Hematopoietic multipotent progenitor cell treated with erythropoietin and hydrocortisone succinate and interleukin-3 and kit ligand, for 4 days (in vitro differentiated cells): ENCODE measurements at regions not wholly inside any gene's neighbourhood (a gene's known extent, or its start where the extent isn't known, plus 50 kb on each side); places are given as distances from the start of the nearest gene placed in this dataset.

Experiments
- DNase-seq: peaks from one replicate; pipeline ENCODE4 v3.0.0-alpha.2; 2015

- DNase-seq: no peak
These were observed 635.9 kb upstream of the SUCLG2 start for GRCh38 chr3:68290333-68290732.

GRCh38 chr3:68288085-68288484, 633.7 kb upstream of the SUCLG2 start:
- DNase-seq: no peak

- DNase-seq: no peak
These were observed 632.7 kb upstream of the SUCLG2 start for GRCh38 chr3:68287101-68287500.

DNA sequence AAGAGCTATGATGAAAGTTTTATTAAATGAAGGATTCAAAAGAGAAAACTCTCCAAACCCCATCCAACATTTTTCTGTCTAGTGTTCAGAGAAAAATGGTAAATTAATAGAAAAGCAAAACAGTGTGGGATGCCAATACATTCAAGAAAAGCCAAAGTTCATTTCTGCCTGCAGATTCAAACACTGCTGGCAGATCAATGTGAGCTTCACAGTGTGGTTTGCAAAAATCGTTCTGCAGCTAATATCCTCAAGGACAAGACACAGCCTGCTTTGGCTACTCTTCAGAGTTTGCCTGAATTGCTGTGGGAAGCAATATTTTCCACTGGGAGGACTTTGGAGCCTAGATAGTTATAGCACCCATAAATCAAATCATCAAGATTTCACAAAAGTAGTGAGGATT, 619.9 kb upstream of the SUCLG2 start:
- DNase-seq: no peak

- DNase-seq: no peak
These were observed 616.7 kb upstream of the SUCLG2 start for GRCh38 chr3:68271145-68271544.

DNA sequence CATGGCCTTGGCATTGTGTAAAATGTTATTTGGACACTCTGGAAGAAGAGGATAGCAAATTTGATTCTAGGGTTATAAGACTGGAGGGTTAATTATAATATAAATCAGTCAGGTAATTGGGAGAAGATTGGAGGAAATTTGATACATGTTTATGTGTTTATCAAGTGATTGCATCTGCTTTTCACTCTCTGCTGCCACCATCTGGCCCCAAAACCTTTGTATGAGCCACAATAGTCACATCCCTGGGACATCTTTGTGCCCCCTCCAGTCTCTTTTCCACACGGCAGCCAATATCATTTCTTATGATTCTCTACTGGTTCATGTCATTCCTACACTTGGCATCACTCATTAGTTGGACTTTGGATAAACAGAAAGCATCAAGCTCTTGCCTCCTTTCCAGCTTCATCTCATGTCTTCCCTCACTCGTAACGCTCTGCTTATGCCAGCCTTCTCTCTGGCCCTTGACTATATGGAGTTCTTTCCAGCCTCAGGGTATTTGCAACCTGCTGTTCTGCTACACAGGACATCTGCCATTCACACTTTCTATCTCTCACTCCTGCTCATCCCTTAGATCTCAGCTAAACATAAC, 602.3 kb upstream of the SUCLG2 start:
- DNase-seq: peak; percentile 7

- no peak for DNase-seq
These were observed 594.9 kb upstream of the SUCLG2 start for GRCh38 chr3:68249265-68249664.

- no peak for DNase-seq
These were observed 588.2 kb upstream of the SUCLG2 start for GRCh38 chr3:68242606-68243005.

DNA sequence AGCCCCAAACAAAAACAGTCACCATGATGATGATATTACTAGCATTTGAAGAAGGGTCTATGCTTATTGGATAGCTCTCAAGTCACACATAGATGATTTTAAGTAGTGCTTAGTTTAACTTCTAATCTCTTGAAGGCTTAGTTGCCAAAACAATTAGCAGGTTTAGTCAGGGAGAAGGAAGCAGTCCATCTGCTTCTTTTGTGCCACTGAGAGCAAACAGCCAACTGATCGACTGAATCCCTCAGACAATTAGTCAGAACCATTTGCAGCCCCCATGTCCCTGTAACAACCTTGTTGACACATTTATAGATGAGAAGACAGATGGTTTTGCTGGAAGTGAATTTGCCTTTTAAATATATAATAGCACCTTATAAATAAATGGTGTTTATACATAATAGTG, 585.1 kb upstream of the SUCLG2 start:
- no peak for DNase-seq

DNA sequence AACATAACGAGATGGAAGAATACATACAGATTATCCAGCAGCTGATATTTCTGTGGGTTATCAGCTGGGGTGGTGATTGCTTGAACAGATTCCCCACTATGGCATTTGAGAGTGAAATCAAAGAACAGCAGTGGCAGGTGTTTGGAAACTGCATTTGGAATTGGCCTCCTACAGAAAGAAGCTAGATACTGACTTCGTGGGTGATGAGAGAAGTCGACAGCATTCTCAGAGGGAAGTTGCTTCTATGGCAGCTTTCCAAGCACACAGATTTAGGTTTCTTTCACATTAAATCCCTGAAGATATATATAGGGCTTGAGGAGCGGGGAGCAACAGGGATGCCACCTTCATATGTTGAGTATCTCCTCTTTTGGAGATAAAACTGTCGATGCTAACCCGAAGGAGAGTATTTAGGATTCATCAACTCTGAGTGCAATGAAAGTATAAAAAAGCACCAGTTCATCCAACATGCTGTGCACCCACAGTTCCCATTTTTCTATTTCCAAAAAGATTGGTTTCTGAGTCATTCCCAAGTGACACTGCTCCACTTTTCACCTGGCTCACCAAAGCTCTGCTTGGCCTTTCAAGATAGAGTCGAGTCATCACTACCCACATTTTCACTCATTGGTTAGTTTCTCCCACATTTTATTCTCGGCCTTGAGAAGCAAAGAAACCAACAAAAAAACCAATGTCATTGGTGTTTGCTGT, 579.8 kb upstream of the SUCLG2 start:
- no peak for DNase-seq

DNA sequence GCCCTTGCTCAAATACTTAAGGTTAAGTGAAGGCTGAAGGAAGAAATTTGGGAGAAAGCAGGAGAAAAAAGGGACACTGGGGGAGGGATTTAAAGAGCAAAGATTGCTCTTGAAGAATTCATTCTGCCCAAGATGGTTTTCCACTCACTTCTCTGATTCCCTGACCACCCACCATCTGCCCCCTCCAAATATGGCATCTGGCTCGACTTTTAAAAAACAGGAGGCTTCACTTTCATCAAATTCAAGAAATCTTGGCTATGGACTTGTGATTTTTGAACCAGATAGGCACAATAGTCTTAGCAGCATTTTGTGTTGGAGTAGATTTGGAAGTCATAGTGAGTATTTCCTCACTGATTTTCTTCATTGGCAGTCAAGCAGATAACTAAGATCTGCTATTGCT, 574.4 kb upstream of the SUCLG2 start:
- DNase-seq: no peak

GRCh38 chr3:68220832-68221231, 566.4 kb upstream of the SUCLG2 start:
- DNase-seq: no peak

- DNase-seq: no peak
These were observed 557.2 kb upstream of the SUCLG2 start for GRCh38 chr3:68211637-68212036.

- no peak for DNase-seq
These were observed 556.2 kb upstream of the SUCLG2 start for GRCh38 chr3:68210635-68211034.

GRCh38 chr3:68207327-68207726, 552.9 kb upstream of the SUCLG2 start:
- no peak for DNase-seq

- DNase-seq: no peak
These were observed 552.2 kb upstream of the SUCLG2 start for GRCh38 chr3:68206524-68207117.

- DNase-seq: no peak
These were observed 532.3 kb upstream of the SUCLG2 start for GRCh38 chr3:68186733-68187132.

DNA sequence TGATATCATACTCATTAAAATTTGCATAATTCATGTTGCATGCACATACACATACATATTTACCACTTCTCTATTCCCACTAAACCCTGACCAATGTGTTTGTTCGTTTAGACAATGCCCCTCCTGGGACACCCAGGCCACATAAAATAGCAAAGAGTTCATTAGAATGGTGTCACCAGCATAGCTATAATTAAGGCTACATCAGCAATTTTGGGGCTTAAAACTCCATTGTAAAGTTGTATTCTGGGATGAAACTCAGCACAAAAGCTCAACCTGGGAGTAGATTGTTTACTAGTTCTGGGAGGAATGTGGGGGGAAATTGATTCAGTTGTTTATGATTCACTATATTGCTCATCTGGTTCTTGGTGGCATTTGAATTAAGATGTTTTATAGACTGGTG, 522.2 kb upstream of the SUCLG2 start:
- no peak for DNase-seq

GRCh38 chr3:68173012-68173634, 518.7 kb upstream of the SUCLG2 start:
- no peak for DNase-seq

GRCh38 chr3:68172039-68172438, 517.6 kb upstream of the SUCLG2 start:
- no peak for DNase-seq

DNA sequence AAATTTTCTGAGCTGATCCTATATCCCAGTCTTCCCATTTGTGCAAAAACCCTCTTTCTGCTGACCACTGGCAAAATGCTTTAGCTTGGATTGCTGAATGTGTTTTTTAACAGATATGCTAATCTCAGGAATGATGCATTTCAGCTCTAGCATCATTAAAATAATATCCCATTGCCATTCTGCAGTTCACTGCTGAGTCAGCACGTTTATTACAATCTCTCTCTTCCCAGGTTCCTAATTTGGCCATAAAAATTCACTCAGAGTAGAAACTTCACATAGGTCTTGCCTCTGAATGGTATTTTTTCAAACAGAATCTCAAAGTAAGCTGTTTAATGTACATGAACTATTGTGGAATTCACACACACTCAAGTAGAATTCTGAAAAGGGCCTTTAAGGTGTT, 509.6 kb upstream of the SUCLG2 start:
- no peak for DNase-seq

- no peak for DNase-seq
These were observed 508.6 kb upstream of the SUCLG2 start for GRCh38 chr3:68163062-68163461.

DNA sequence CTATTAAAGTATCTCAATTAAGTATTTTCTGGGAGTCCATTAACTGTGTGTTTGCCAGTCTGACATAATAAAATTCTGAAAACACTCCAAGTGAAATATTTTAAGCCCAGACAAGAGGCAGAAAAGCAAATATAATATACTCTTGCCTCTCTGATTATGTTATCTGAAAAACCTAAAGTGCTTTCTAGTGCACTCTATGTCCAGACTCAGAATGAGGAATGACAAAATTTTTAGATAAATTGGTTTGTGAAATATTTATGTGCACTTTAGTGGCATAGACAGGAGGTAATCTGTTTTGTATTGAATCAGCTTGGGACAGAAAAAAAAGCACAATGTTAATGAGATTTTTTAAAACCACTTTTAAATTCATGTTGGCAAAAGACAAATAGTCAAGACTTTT, 508.2 kb upstream of the SUCLG2 start:
- no peak for DNase-seq

DNA sequence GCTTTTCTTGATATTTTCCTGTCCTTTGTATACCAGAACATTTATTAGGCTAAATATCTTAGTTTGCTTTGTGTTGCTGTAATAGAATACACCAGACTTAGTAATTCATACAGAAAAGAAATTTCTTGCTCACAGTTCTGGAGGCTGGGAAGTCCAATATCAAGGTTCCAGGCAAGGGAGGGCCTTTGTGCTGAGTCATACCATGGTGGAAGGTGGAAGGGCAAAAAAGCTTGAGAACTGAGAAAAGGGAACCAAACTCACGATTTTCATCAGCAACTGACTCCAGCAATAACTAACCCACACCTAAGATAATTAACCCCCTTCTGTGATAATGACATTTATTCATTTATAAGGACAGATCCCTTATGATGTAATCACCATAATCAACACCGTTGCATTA, 496.9 kb upstream of the SUCLG2 start:
- DNase-seq: no peak
